ENCODE measurements at regions not wholly inside any gene's neighbourhood (a gene's known extent, or its start where the extent isn't known, plus 50 kb on each side); places are given as distances from the start of the nearest gene placed in this dataset.
"Not testable (repeated sequence)": the region's sequence is repeated elsewhere in the genome, so short reads cannot be mapped to it uniquely, and the experiment has no call there.

GRCh38 chr7:150098592-150098991 is 224.6 kb upstream of the LRRC61 start:
- H3K4me3 Mint-ChIP-seq (ENCODE audit: unreplicated experiment); DNase-seq (ENCODE audit: low spot score); H3K27me3 Mint-ChIP-seq (ENCODE audit: low read depth); H3K9me3 Mint-ChIP-seq (ENCODE audit: low read depth); H3K4me1 Mint-ChIP-seq (ENCODE audit: low read depth); H3K27ac Mint-ChIP-seq (ENCODE audit: unreplicated experiment); H3K36me3 Mint-ChIP-seq (ENCODE audit: low read depth): not testable (repeated sequence)

GRCh38 chr7:150101282-150101681 is 221.9 kb upstream of the LRRC61 start:
- DNase-seq (ENCODE audit: low spot score); H3K9me3 Mint-ChIP-seq (ENCODE audit: low read depth); H3K36me3 Mint-ChIP-seq (ENCODE audit: low read depth); H3K4me3 Mint-ChIP-seq (ENCODE audit: unreplicated experiment); H3K27ac Mint-ChIP-seq (ENCODE audit: unreplicated experiment); H3K27me3 Mint-ChIP-seq (ENCODE audit: low read depth); H3K4me1 Mint-ChIP-seq (ENCODE audit: low read depth): not testable (repeated sequence)

GRCh38 chr7:150107283-150107682 is 215.9 kb upstream of the LRRC61 start:
- not testable (repeated sequence) for H3K36me3 Mint-ChIP-seq (ENCODE audit: low read depth); H3K27me3 Mint-ChIP-seq (ENCODE audit: low read depth); H3K9me3 Mint-ChIP-seq (ENCODE audit: low read depth); H3K4me1 Mint-ChIP-seq (ENCODE audit: low read depth); DNase-seq (ENCODE audit: low spot score); H3K4me3 Mint-ChIP-seq (ENCODE audit: unreplicated experiment); H3K27ac Mint-ChIP-seq (ENCODE audit: unreplicated experiment)

GRCh38 chr7:150110375-150110820 is 212.8 kb upstream of the LRRC61 start:
- not testable (repeated sequence) for H3K4me1 Mint-ChIP-seq (ENCODE audit: low read depth); H3K36me3 Mint-ChIP-seq (ENCODE audit: low read depth); DNase-seq (ENCODE audit: low spot score); H3K27me3 Mint-ChIP-seq (ENCODE audit: low read depth); H3K9me3 Mint-ChIP-seq (ENCODE audit: low read depth); H3K4me3 Mint-ChIP-seq (ENCODE audit: unreplicated experiment); H3K27ac Mint-ChIP-seq (ENCODE audit: unreplicated experiment)

GRCh38 chr7:150110882-150111281 is 212.3 kb upstream of the LRRC61 start:
- not testable (repeated sequence) for H3K4me1 Mint-ChIP-seq (ENCODE audit: low read depth); H3K36me3 Mint-ChIP-seq (ENCODE audit: low read depth); DNase-seq (ENCODE audit: low spot score); H3K4me3 Mint-ChIP-seq (ENCODE audit: unreplicated experiment); H3K27ac Mint-ChIP-seq (ENCODE audit: unreplicated experiment); H3K9me3 Mint-ChIP-seq (ENCODE audit: low read depth); H3K27me3 Mint-ChIP-seq (ENCODE audit: low read depth)

- not testable (repeated sequence) for H3K27me3 Mint-ChIP-seq (ENCODE audit: low read depth); H3K4me3 Mint-ChIP-seq (ENCODE audit: unreplicated experiment); H3K9me3 Mint-ChIP-seq (ENCODE audit: low read depth); DNase-seq (ENCODE audit: low spot score); H3K36me3 Mint-ChIP-seq (ENCODE audit: low read depth); H3K27ac Mint-ChIP-seq (ENCODE audit: unreplicated experiment); H3K4me1 Mint-ChIP-seq (ENCODE audit: low read depth)
These were observed 211.6 kb upstream of the LRRC61 start for GRCh38 chr7:150111373-150112139.

GRCh38 chr7:150113301-150113700 is 209.9 kb upstream of the LRRC61 start:
- not testable (repeated sequence) for H3K27me3 Mint-ChIP-seq (ENCODE audit: low read depth); H3K4me3 Mint-ChIP-seq (ENCODE audit: unreplicated experiment); H3K27ac Mint-ChIP-seq (ENCODE audit: unreplicated experiment); H3K4me1 Mint-ChIP-seq (ENCODE audit: low read depth); DNase-seq (ENCODE audit: low spot score); H3K36me3 Mint-ChIP-seq (ENCODE audit: low read depth); H3K9me3 Mint-ChIP-seq (ENCODE audit: low read depth)

- not testable (repeated sequence) for H3K27me3 Mint-ChIP-seq (ENCODE audit: low read depth); H3K36me3 Mint-ChIP-seq (ENCODE audit: low read depth); H3K4me3 Mint-ChIP-seq (ENCODE audit: unreplicated experiment); H3K27ac Mint-ChIP-seq (ENCODE audit: unreplicated experiment); DNase-seq (ENCODE audit: low spot score); H3K9me3 Mint-ChIP-seq (ENCODE audit: low read depth); H3K4me1 Mint-ChIP-seq (ENCODE audit: low read depth)
These were observed 208.6 kb upstream of the LRRC61 start for GRCh38 chr7:150114591-150114990.

GRCh38 chr7:150119966-150120365 is 203.2 kb upstream of the LRRC61 start:
- H3K9me3 Mint-ChIP-seq (ENCODE audit: low read depth); H3K27ac Mint-ChIP-seq (ENCODE audit: unreplicated experiment); DNase-seq (ENCODE audit: low spot score); H3K36me3 Mint-ChIP-seq (ENCODE audit: low read depth); H3K4me1 Mint-ChIP-seq (ENCODE audit: low read depth); H3K27me3 Mint-ChIP-seq (ENCODE audit: low read depth); H3K4me3 Mint-ChIP-seq (ENCODE audit: unreplicated experiment): not testable (repeated sequence)

GRCh38 chr7:150125831-150126230 is 197.3 kb upstream of the LRRC61 start:
- not testable (repeated sequence) for DNase-seq (ENCODE audit: low spot score); H3K4me3 Mint-ChIP-seq (ENCODE audit: unreplicated experiment); H3K36me3 Mint-ChIP-seq (ENCODE audit: low read depth); H3K27me3 Mint-ChIP-seq (ENCODE audit: low read depth); H3K27ac Mint-ChIP-seq (ENCODE audit: unreplicated experiment); H3K4me1 Mint-ChIP-seq (ENCODE audit: low read depth); H3K9me3 Mint-ChIP-seq (ENCODE audit: low read depth)

- not testable (repeated sequence) for H3K4me1 Mint-ChIP-seq (ENCODE audit: low read depth); H3K4me3 Mint-ChIP-seq (ENCODE audit: unreplicated experiment); H3K9me3 Mint-ChIP-seq (ENCODE audit: low read depth); H3K27me3 Mint-ChIP-seq (ENCODE audit: low read depth); H3K27ac Mint-ChIP-seq (ENCODE audit: unreplicated experiment); DNase-seq (ENCODE audit: low spot score); H3K36me3 Mint-ChIP-seq (ENCODE audit: low read depth)
These were observed 188.7 kb upstream of the LRRC61 start for GRCh38 chr7:150134451-150134850.

GRCh38 chr7:150135620-150136190 is 187.4 kb upstream of the LRRC61 start:
- H3K27ac Mint-ChIP-seq (ENCODE audit: unreplicated experiment); H3K4me1 Mint-ChIP-seq (ENCODE audit: low read depth); H3K9me3 Mint-ChIP-seq (ENCODE audit: low read depth); H3K4me3 Mint-ChIP-seq (ENCODE audit: unreplicated experiment); H3K27me3 Mint-ChIP-seq (ENCODE audit: low read depth); H3K36me3 Mint-ChIP-seq (ENCODE audit: low read depth); DNase-seq (ENCODE audit: low spot score): not testable (repeated sequence)

- not testable (repeated sequence) for H3K27me3 Mint-ChIP-seq (ENCODE audit: low read depth); H3K36me3 Mint-ChIP-seq (ENCODE audit: low read depth); H3K9me3 Mint-ChIP-seq (ENCODE audit: low read depth); H3K4me3 Mint-ChIP-seq (ENCODE audit: unreplicated experiment); DNase-seq (ENCODE audit: low spot score); H3K4me1 Mint-ChIP-seq (ENCODE audit: low read depth); H3K27ac Mint-ChIP-seq (ENCODE audit: unreplicated experiment)
These were observed 183.3 kb upstream of the LRRC61 start for GRCh38 chr7:150139840-150140239.
